H1 (cell line): ENCODE measurements at regions not wholly inside any gene's neighbourhood (a gene's known extent, or its start where the extent isn't known, plus 50 kb on each side); places are given as distances from the start of the nearest gene placed in this dataset.

Experiments
- CHD2 ChIP-seq: IDR thresholded peaks from 2 replicates; pipeline ENCODE4 v1.6.1; 2012; ENCODE audit warnings: low read length, improper control_type of control experiment
- NRF1 ChIP-seq: IDR thresholded peaks from 2 replicates; pipeline ENCODE4 v1.6.1; 2011; ENCODE audit warnings: mild to moderate bottlenecking, low read depth, low read length, improper control_type of control experiment

DNA sequence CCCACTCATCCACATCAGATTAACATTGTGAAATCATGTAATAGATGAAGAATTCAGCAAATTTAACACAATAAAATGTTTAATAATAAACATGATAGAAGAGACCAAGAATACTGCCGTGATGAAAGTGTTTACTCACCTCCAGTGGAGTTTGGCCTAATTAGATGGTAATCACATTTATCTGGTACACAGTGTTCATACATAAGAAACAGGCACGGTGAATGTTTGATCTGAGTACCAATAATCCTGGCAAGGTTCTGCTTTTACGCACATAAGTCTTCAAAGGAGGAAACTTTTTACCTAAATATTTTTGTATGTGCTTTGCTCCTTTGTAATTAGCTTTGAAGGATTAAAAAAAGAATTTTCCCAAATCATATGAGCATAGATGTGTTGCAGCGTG is 122.5 kb downstream of the IRS1 start (continued):
- TF ChIP-seq CHD2 (no peak), NRF1 (no peak)
